HG02885 (cell line): ENCODE measurements at regions not wholly inside any gene's neighbourhood (a gene's known extent, or its start where the extent isn't known, plus 50 kb on each side); places are given as distances from the start of the nearest gene placed in this dataset.

Source experiments
- ATAC-seq: cut with Tn5 transposase; IDR thresholded peaks from one replicate; pipeline ENCODE4 v1.9.1; 2021; ENCODE audit warnings: mild to moderate bottlenecking; ENCODE audit not compliant: unreplicated experiment, poor library complexity

DNA sequence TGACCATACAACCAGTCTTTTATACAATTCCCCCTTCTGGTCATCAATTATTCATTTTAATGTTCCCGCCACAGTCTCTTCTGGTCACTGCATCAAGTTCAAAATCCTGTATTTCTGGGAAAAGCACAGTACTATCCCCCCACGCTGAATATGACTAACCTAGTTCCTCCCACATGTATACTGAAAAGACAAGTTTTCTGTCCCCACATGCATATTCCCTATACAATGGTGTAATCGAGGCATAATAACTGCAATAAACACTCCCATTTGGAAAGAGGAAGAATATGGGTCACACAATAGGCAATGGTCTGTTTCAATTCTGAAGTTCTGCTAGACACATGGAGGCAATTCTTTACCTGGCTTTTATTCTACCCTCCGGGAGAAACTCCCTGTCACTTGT lies 344.9 kb downstream of the EFNA5 start:
- no peak for ATAC-seq

DNA sequence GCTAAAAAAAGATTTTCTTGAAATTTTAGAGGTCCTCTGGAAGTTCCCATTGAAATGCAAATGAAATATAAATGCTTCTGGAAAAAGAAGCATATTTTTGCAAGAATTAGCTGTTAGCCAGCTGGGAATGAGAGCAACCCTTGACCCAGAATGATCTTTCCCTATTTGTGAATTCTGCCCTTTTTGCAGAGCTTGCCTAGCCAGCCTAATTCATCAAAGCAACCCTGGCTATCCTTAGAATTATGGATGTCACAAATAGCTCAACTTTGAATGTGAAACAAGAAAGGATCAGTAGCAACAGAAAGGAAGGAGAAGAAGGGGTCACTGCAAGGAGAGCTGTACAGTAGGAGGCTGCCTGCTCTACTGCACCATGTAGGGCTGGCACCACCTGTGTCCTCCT lies 345.9 kb downstream of the EFNA5 start:
- no peak for ATAC-seq

DNA sequence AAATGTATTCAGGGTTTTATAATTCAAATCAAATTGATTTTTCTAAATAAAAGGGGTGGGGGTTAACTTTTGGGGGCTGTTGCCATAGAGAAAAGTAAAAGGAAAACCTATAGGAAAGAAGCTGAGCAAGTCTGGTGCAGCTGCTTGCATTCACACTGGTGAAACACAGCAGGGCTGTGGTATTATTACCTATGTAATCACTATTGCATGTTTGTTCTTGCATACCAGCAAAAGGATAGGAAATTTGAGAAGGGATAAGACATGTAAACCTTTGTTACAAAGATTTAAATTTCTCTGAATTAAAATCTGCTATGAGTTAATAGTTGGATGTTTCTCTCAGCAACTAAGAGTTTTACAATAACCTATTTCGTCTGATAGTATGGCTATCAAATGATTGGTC lies 346.7 kb downstream of the EFNA5 start:
- no peak for ATAC-seq

DNA sequence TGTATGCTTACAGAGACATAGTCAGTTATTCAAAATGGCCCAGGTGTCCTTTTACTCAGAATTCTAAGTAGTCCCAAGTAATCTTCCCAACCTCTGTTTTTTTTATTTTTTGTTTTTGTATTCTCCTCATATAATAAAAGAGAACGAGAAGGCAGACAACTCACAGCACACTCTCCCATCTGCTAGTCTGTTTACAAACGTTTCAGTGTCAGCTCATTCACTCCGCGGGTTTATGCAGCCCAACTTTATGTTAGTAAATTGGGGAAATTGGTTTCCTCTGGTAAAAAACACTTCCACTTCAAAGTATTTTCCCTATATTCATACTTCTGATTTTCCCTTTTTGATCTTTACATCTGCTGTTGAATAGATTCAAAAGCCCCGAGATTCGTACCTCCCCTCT lies 347.2 kb downstream of the EFNA5 start:
- ATAC-seq, result no peak

DNA sequence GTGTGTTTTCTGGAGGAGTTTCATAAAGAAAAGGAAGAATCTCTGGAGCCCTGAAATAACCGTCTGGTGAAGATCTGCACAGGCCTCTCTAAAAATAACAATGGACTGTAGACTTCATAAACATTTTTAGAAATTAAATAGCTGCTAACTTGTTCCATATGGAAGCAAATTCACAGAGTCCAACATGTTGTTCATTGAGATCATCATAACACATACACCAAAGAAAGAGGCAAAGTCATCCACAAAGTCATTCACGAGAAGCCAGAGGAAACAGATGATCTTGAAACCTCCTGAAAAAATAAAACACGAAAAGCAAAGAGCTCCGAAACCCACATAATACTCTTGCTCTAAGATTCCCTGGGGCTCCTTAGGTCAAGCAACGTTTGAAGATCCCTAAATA lies 347.8 kb downstream of the EFNA5 start:
- ATAC-seq, result no peak

DNA sequence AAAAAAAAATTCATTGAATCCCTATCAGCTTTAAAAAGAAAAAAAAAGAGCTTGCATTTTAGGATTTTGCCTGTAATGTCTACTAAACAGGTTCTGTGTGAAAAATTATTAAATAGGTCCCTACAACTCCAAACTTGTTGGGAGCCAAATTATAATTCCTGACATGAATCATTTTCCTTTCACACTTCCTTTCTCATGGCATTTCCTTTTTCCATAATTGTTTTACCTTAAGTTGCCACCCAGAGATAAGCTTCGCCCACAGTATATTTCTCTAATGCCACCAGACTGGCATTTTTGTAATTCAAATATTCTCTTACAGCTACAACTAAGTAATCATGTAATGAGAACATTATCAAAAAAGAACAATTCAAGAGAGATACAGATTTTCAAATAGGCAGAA lies 348.8 kb downstream of the EFNA5 start:
- no peak for ATAC-seq

DNA sequence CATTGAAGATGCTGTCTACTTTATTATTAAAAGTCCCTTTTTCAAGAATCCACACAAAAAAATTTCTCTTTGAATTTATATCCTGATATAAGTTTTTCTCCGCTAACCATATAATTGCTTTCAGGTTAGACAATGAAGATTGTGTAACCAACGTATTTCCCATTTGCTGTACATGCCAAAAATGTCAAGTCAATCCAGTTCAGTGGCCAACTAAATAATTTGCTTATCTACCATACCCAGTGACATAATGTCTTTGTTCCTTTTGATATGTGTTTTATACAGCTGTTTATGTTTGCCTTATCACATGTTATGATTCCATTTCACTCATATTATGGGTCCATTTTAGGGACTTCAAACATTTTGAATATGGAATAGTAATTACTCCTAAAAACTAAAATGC lies 349.9 kb downstream of the EFNA5 start:
- no peak for ATAC-seq

DNA sequence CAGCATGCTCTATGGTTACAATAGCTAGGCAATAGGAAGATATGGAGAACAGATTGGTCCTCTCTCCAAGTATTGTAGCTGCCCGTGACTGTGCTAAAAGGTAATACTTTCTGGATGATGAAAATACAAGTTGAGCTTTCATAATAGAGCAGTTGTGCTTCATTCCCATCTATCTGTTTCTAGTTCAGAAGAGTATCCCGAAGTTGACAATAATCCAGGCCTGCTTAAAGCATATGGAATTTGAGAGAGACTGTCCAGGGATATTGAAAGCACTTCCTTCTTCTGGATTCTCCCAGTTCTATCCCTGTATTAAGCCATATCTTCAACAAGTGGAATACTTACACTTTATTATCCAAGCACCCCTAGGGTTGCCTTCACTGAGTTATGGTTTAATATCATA lies 350.4 kb downstream of the EFNA5 start:
- no peak for ATAC-seq

DNA sequence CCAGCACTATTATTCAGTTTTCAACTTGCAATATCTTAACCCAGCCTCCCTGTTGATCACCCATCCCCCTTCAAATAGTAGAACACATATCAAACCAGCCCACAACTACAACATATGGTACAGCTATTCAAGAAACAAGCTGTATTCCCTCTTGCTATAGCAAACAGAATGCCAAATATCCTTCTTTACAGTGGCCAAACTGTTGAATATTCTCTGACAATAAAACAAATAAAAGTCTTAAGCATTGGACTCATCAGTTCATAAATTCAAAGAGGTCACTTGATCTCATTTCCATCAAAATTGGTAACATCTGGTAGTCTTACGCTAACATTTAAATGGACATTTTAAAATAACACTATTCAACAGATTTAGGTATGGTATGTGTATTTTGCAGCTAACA lies 350.8 kb downstream of the EFNA5 start:
- ATAC-seq, result no peak

DNA sequence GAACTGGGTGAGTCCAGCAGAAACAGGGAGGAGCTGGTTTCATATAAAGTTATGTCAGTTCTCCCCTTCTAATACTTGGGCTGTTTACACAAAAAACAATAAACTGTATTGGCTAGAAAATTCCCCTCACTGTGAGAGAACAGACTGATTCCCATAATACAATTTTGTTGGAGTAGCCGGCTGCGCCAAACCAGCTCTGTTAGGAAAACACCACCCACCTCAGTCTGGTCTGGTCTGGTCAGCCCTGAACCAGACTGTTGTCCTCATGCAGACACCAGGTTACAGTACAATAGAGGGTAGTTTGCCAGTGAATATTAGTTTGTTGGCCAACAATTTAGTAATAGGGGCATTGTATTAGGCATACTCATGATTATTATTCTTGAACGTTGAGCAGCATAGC lies 356.4 kb downstream of the EFNA5 start:
- no peak for ATAC-seq

DNA sequence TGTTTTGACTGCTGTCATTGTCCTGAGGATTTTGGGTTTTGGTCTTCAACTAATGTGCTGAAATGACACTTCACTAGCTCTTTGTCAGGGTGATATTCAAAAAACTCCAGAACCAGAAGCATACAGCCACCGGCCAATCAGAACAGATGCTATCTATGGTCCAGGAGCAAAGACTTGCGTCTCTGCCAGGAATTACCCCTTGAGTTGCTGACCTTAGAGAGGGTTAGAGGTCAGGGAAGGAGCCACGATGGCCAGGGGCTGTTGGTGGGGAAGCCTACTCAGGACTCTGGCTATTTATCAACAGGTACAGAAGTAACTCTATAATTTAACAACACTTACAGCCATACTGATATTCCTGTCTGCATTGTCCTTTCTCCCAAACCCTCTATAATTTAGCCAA lies 356.8 kb downstream of the EFNA5 start:
- no peak for ATAC-seq

DNA sequence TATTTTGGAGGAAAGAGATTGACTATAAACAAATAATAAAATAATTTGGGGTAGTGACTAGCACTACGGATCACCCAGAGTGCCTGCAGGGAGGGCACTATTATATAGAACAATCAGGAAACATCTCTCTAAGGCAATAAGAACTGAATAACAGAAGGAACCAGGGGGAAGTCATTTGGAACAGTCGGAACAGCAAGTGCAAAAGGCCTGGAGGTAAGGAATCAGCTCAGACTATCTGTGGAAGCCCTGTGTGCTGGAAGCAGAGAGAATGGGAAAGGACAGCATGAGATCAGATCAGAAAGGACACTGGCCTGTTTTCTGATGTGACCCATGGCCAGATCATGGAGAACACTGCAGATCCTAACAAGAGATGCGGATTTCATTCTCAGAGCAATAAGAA lies 357.6 kb downstream of the EFNA5 start:
- ATAC-seq, result no peak

DNA sequence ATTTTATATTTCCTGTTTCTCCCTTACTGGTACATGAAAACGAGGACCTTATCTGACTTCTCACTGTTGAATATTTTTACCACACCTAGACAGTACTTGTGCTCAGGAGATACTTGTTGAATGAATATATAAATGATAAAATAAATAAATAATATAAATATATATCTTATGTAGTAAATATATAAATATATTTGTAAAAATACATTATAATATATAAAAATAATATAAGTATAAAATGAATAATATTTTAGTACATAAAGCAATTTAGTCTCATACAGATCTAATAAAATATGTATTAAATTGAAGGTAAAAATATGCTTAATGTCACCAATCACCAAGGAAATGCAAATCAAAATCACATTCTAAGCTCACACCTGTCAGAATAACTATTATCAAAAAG lies 360.6 kb downstream of the EFNA5 start:
- ATAC-seq, result no peak

DNA sequence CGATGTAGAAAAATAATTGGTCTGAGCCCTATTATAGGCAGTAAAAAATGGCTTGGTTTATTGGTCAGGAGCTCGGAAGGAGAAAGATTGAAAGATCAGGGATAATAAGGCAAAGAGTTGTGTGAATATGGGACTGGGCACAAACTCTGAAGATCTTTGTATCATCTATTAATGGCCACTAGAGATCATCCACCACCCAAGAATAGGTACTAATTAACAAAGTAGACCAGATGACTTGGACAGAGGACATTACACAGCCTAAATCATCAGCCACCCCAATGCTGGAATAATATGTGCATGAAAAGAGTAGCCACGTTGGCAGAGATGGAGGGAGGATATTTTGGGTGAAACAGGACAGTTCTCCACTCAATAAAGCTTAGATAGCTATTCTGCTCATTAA lies 364.1 kb downstream of the EFNA5 start:
- ATAC-seq, result peak; percentile 33

DNA sequence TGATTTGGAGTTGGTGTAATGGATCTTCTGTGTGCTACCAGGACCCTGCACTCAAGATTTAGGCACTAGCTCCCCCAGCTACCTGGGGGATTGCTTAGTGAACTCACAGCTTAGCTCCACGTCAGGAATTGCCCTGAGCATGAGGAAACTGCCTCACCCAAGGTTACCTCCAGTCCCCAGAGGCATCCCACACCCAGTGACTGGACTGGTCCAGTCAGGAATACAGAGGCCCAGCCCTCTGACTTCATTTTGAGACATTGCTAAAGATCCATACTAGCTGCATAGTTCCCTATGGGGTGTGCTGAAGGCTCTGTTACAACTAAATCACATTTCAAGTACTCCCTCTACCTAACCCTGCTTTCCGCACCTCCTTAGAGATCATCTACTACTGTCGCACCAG lies 364.7 kb downstream of the EFNA5 start:
- no peak for ATAC-seq

DNA sequence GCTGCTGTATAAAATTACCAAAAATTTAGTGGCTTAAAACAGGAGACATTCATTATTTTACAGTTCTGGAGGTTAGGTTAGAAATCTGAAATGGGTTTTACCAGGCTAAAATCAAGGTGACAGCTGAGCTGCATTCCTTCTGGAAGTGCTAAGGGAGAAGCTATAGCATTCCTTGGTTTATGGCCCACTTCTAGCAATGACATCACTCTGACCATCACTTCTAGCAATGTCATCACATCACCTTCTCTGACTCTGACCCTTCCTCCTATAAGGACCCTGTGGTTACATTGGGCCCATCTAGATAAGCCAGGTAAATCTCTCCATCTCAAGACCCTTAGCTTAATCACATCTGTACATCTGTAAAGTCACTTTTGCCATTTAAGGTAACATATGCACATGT lies 366.1 kb downstream of the EFNA5 start:
- ATAC-seq, result no peak

DNA sequence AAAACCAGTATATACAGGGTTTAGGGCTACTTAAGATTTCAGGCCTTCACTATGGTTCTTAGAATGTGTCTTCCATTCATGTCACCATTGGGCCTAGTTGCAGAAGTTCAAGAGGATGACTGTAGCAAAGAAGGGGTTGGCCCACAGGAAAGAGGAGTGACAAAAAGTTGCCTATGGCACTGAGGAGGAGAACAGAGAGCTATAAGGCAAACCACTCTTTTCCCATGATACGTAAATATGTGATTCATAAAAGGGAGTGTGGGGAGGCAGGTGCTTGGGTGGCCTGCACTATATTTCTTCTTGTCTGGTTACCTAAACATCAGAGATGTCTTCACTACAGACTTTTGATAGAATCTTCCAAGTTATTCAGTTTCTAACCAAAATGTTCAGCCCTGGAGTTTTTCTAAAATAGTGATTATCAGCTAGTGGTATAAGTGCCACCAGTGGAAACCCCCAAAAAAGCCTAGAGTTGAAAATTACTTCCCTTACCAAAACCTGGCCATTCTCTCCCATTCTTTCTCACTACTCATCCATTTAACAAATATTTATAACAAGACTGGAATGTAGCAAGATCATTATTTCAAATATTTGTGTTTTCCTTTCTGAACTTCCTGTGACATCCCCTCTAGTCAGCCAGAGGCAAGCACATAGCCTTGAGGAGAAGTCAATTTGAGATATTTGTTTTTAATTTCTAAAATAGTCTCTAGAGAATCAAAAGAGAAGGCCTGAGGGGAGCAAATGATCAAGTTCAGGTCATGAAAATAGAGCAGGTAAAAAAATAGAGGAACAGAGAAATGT lies 367.4 kb downstream of the EFNA5 start:
- ATAC-seq, result no peak

DNA sequence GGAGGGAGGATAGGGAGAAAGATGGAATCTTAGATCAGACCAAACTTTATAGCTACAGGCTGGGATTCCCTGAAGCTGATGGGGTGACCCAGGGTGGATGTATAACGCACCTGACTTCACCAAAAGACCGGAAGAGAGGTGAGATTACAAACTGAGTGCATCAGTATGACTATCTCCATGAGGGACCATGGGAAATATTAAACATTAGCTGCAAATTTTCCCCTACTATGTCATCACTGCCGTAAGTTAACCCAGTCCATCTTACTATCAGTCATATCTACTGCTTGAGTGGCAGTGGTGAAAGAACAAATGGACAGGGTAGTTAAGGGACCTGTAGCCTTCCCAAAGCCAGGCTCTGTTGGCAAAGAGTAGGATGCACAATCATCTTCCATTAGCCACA lies 368.3 kb downstream of the EFNA5 start:
- peak; percentile 42 for ATAC-seq

DNA sequence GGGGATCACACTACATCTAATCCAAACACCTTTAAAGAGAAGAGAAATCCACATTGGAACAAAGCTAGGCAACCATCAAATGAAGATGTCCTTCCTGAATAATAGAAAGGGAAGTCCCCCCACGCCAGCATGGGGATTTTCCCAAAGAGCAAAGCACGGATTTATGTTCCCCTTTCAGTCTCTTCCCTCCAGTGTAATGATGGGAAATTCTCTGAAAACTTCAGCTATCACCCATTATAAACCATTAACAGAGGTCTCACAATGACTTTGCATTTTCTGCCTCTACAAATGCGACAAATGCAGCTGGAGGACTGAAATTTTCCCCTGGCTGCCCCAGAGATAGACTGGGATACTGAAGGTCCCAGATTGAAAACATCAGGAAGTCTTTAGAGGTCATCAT lies 368.7 kb downstream of the EFNA5 start:
- ATAC-seq, result peak; percentile 31

DNA sequence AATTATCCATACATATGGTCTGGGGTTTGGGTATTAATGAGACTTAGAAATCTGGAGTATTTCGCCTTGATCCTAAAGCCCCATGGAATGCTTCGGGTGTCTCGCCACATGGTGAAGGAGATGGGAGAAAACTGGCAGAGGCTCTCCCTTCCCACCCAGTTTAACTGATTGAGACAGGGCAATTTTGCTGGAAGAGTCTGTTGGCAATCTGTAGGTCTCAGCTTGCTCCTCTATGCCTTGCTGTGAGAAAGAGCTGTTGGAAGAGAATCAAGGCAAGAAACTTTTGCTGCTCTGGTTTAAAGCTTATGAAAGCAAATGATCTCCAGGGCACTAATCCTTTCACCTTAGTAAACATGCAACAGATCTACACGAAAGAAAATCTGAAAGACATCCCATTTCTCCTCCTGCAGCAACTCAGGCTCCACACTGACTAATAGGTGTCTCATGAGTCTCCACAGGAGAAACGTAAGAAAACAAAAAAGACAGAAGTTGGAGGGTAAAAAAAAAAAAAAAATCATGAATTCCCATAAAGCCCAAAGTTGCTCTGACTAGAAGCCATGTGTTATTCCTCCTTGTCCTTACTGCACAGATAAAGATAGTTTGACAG lies 369.9 kb downstream of the EFNA5 start:
- no peak for ATAC-seq

DNA sequence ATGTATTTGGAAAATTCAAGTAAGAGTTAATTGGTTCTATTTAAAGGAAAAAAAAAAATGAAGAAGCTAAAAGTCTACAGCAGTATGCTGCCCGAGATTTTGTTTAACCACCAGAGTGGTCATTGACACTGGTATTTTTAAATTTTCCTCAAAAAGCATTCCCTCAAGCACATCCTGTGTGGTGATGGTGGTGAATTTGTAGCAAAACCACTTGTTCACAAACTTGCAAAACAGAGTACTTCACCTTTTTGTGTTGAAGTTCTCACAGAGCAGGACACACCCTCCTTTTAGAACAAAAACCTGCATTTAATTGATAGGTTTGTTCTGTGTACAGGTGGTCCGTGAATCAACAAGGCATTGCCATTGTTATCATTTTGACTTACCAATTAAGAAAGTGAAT lies 374.2 kb downstream of the EFNA5 start:
- no peak for ATAC-seq

DNA sequence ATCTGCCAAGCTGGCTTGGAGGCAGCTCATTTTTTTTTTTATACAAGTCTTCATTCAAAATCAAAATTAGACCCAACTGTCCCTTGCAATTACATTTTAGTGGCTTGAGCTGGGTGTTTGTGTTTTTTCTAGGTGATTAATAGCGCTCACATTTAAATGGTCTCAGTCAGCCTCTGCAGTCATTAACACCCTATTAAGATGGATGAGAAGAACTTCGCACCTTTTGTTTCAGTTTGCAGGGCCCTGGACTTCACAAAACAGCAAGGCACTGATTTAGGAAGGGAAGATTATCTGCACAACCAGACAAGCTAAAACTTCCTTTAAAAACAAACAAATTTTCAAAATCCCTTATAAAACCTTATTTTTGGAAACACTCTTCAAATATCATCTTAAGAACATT lies 374.8 kb downstream of the EFNA5 start:
- no peak for ATAC-seq
